A549 (cell line): ENCODE measurements at regions not wholly inside any gene's neighbourhood (a gene's known extent, or its start where the extent isn't known, plus 50 kb on each side); places are given as distances from the start of the nearest gene placed in this dataset.

Experiments used
- ATAC-seq, 2 experiments: fragments of 200-7000 bp in 1 of 2; fragments of >200 bp in 1 of 2; cut with Nextera tagmentation in 1 of 2; cut with Tn5 transposase in 1 of 2; 3 replicates each; pipeline versions ENCODE4 v1.8.0 to v1.9.1; 2018 to 2020; ENCODE audit warnings: mild to moderate bottlenecking in 1 of 2, moderate library complexity in 1 of 2
- CTCF ChIA-PET: fragments of 300-600 bp; sonication (Branson Sonifier 250); formaldehyde crosslinking; extraction: SDS; loops from one replicate; lab custom pipeline; 2021; ENCODE audit warnings: antibody characterized with exemption, inconsistent platforms; lab: Yijun Ruan, JAX
- POLR2A ChIA-PET: fragments of 350-600 bp; formaldehyde crosslinking; extraction: SDS; loops from one replicate; lab custom pipeline; 2021; ENCODE audit warnings: antibody characterized with exemption, inconsistent platforms; lab: Yijun Ruan, JAX
- DNase-seq, 2 experiments: peaks; one replicate each; pipeline versions ENCODE4 v3.0.0 to v3.0.0-alpha.2; 2011 to 2016; ENCODE audit warnings: low read depth in 1 of 2, low spot score in 1 of 2
- FAIRE-seq: peaks from 2 replicates; lab custom pipeline; 2011; peaks lifted over from hg19 to GRCh38; lab: Jason Lieb, UNC
- H3K27ac ChIP-seq, 2 experiments: fragments of >200 bp; sonication (Bioruptor Twin); formaldehyde crosslinking; 3 replicates each; pipeline ENCODE4 v1.5.1; 2016 to 2017
- H3K4me1 ChIP-seq: fragments of >200 bp; sonication (Bioruptor Twin); formaldehyde crosslinking; 3 replicates; pipeline ENCODE4 v1.6.1; 2016
- H3K4me2 ChIP-seq: fragments of >200 bp; sonication (Bioruptor Twin); formaldehyde crosslinking; 3 replicates; pipeline ENCODE4 v1.6.1; 2016
- H3K4me3 ChIP-seq: fragments of >200 bp; sonication (Bioruptor Twin); formaldehyde crosslinking; 3 replicates; pipeline ENCODE4 v1.5.1; 2016
- H3K9me3 ChIP-seq: fragments of >200 bp; sonication (Bioruptor Twin); formaldehyde crosslinking; 3 replicates; pipeline ENCODE4 v1.6.1; 2016
- CBX2 ChIP-seq: fragments of 200-600 bp; sonication (generic); IDR thresholded peaks from 2 replicates; pipeline ENCODE4 v1.6.1; 2016; ENCODE audit warnings: low read depth, mild to moderate bottlenecking, borderline replicate concordance
- CHD4 ChIP-seq: fragments of 200-600 bp; sonication (generic); IDR thresholded peaks from 2 replicates; pipeline ENCODE4 v1.6.1; 2016; ENCODE audit warnings: antibody characterized with exemption, mild to moderate bottlenecking, borderline replicate concordance
- CTCF ChIP-seq: fragments of >200 bp; sonication (Bioruptor Twin); formaldehyde crosslinking; IDR thresholded peaks from 3 replicates; pipeline ENCODE4 v1.5.1; 2016
- E2F6 ChIP-seq: IDR thresholded peaks from 2 replicates; pipeline ENCODE4 v1.6.1; 2012; ENCODE audit warnings: low read depth, borderline replicate concordance
- EHMT2 ChIP-seq: fragments of 200-600 bp; sonication (generic); IDR thresholded peaks from 2 replicates; pipeline ENCODE4 v1.6.1; 2016; ENCODE audit warnings: antibody characterized with exemption, low read depth, mild to moderate bottlenecking, moderate library complexity
- ESRRA ChIP-seq: fragments of 150-350 bp; IDR thresholded peaks from 2 replicates; pipeline ENCODE4 v1.6.1; 2014; ENCODE audit warnings: mild to moderate bottlenecking, low read length, borderline replicate concordance
- FOSL2 ChIP-seq, 2 experiments: fragments of 450-650 bp in 1 of 2; fragments of >200 bp in 1 of 2; sonication (Bioruptor Twin) in 1 of 2; formaldehyde crosslinking; IDR thresholded peaks; 2 replicates each; pipeline versions ENCODE4 v1.5.0 to v1.6.1; 2016 to 2020; ENCODE audit warnings: mild to moderate bottlenecking in 1 of 2, moderate library complexity in 1 of 2
- HDAC2 ChIP-seq: fragments of 200-600 bp; sonication (generic); IDR thresholded peaks from 2 replicates; pipeline ENCODE4 v1.6.1; 2016
- HES2 ChIP-seq: fragments of >200 bp; sonication (Bioruptor Twin); formaldehyde crosslinking; IDR thresholded peaks from 2 replicates; pipeline ENCODE4 v1.6.1; 2016
- HEYL ChIP-seq: fragments of 250-450 bp; sonication (Bioruptor Pico); IDR thresholded peaks from 2 replicates; pipeline ENCODE4 v1.8.0; 2021; ENCODE audit warnings: mild to moderate bottlenecking, moderate library complexity
- HMGXB4 ChIP-seq: fragments of 250-450 bp; sonication (Bioruptor Pico); IDR thresholded peaks from 2 replicates; pipeline ENCODE4 v1.5.0; 2021; ENCODE audit warnings: mild to moderate bottlenecking, moderate library complexity, borderline replicate concordance
- JUNB ChIP-seq: fragments of >200 bp; sonication (Bioruptor Twin); formaldehyde crosslinking; IDR thresholded peaks from 2 replicates; pipeline ENCODE4 v1.6.1; 2016
- MAZ ChIP-seq: fragments of 150-350 bp; IDR thresholded peaks from 2 replicates; pipeline ENCODE4 v1.6.1; 2014; ENCODE audit warnings: antibody characterized with exemption, low read depth, low read length, borderline replicate concordance
- MYC ChIP-seq: IDR thresholded peaks from 2 replicates; pipeline ENCODE4 v1.6.1; 2012; ENCODE audit warnings: mild to moderate bottlenecking, inconsistent platforms, low read length, improper control_type of control experiment, borderline replicate concordance
- NPAS2 ChIP-seq: fragments of 250-450 bp; sonication (Bioruptor Pico); IDR thresholded peaks from 2 replicates; pipeline ENCODE4 v1.8.0; 2022; ENCODE audit warnings: mild to moderate bottlenecking, moderate library complexity, borderline replicate concordance
- RNF2 ChIP-seq: fragments of 200-600 bp; sonication (generic); IDR thresholded peaks from 2 replicates; pipeline ENCODE4 v1.6.1; 2016; ENCODE audit warnings: low read depth, mild to moderate bottlenecking, antibody characterized with exemption, moderate library complexity, borderline replicate concordance
- USF2 ChIP-seq: fragments of 450-650 bp; IDR thresholded peaks from 2 replicates; pipeline ENCODE4 v1.6.1; 2014; ENCODE audit warnings: antibody characterized with exemption
- ZC3H11A ChIP-seq: fragments of 450-650 bp; IDR thresholded peaks from 2 replicates; pipeline ENCODE4 v1.6.1; 2014; ENCODE audit warnings: antibody characterized with exemption, mild to moderate bottlenecking
- WGBS: methylation state at CpG from one replicate; pipeline ENCODE4 v1.1.6; 2017; ENCODE audit errors: missing lambda C conversion rate; 5-methylcytosine and 5-hydroxymethylcytosine counted together

GRCh38 chr4:60345392-60345791 is 854.7 kb upstream of the ADGRL3 start (continued):
- TF ChIP-seq USF2 (no peak), HMGXB4 (CRISPR knock-in tag) (no peak), JUNB (no peak), HEYL (CRISPR knock-in tag) (no peak), FOSL2 (IDR thresholded peaks at IDR 0.05) (no peak), FOSL2 (CRISPR knock-in tag; IDR thresholded peaks at IDR 0.05) (no peak), CBX2 (no peak), HDAC2 (no peak), HES2 (no peak), RNF2 (no peak)

GRCh38 chr4:60359746-60360367 is 840.3 kb upstream of the ADGRL3 start:
- FAIRE-seq (no peak), DNase-seq (no peak), ATAC-seq (no peak)
- H3K4me2 ChIP-seq, result no peak overlapping the region
- H3K27ac ChIP-seq, result no peak overlapping the region
- H3K4me3 ChIP-seq, result no peak overlapping the region
- no peak for TF ChIP-seq ESRRA
- no peak for TF ChIP-seq EHMT2
- H3K9me3 ChIP-seq, result no peaks in the 10 kb centered on the region
- CTCF ChIA-PET, result no interaction called here
- H3K4me1 ChIP-seq, result no peaks in the 10 kb centered on the region
- 14% methylated on average over 3 of the region's 3 CpGs for WGBS
- POLR2A ChIA-PET, result no interaction called here

- FAIRE-seq (no peak), ATAC-seq (no peak), DNase-seq (no peak)
- Histone ChIP-seq H3K27ac (no peak overlapping the region), H3K9me3 (no peaks in the 10 kb centered on the region), H3K4me1 (no peaks in the 10 kb centered on the region), H3K4me3 (no peak overlapping the region), H3K4me2 (no peak overlapping the region)
- ChIA-PET CTCF (no interaction called here), POLR2A (no interaction called here)
- TF ChIP-seq MYC (no peak), E2F6 (no peak), CHD4 (no peak), CTCF (no peak), HES2 (no peak), JUNB (no peak), NPAS2 (CRISPR knock-in tag) (no peak), MAZ (no peak), HDAC2 (no peak), ZC3H11A (no peak)
- WGBS, result 33% methylated on average over 3 of the region's 3 CpGs
These were observed 835.0 kb upstream of the ADGRL3 start for GRCh38 chr4:60365176-60365575.
